SK-N-SH treated with all-trans-retinoic acid at 6 μM for 48 hours (cell line): ENCODE measurements at regions not wholly inside any gene's neighbourhood (a gene's known extent, or its start where the extent isn't known, plus 50 kb on each side); places are given as distances from the start of the nearest gene placed in this dataset.

ENCODE experiments used
- ARNTL ChIP-seq: fragments of 450-650 bp; formaldehyde crosslinking; IDR thresholded peaks from 2 replicates; pipeline ENCODE4 v1.5.0; 2020; ENCODE audit warnings: low read depth, mild to moderate bottlenecking, moderate library complexity, borderline replicate concordance
- BACH2 ChIP-seq: fragments of 250-450 bp; sonication (Bioruptor Pico); IDR thresholded peaks from 2 replicates; pipeline ENCODE4 v1.9.0; 2021; ENCODE audit warnings: mild to moderate bottlenecking, borderline replicate concordance
- CSDC2 ChIP-seq: fragments of 250-450 bp; sonication (Bioruptor Pico); IDR thresholded peaks from 2 replicates; pipeline ENCODE4 v1.5.0; 2020; ENCODE audit warnings: mild to moderate bottlenecking, moderate library complexity
- ESRRG ChIP-seq: fragments of 250-450 bp; sonication (Bioruptor Pico); IDR thresholded peaks from 2 replicates; pipeline ENCODE4 v1.6.1; 2021; ENCODE audit warnings: mild to moderate bottlenecking
- OSR1 ChIP-seq: fragments of 250-450 bp; sonication (Bioruptor Pico); IDR thresholded peaks from 2 replicates; pipeline ENCODE4 v1.8.0; 2022; ENCODE audit warnings: moderate library complexity, mild to moderate bottlenecking, inconsistent platforms
- PATZ1 ChIP-seq: fragments of 250-450 bp; sonication (Bioruptor Pico); IDR thresholded peaks from 2 replicates; pipeline ENCODE4 v1.8.0; 2020; ENCODE audit warnings: mild to moderate bottlenecking, moderate library complexity, borderline replicate concordance
- POU6F1 ChIP-seq: fragments of 250-450 bp; sonication (Bioruptor Pico); IDR thresholded peaks from 2 replicates; pipeline ENCODE4 v1.8.0; 2021; ENCODE audit warnings: low read depth, mild to moderate bottlenecking, moderate library complexity, borderline replicate concordance
- RARB ChIP-seq: fragments of 250-450 bp; sonication (Bioruptor Pico); IDR thresholded peaks from 2 replicates; pipeline ENCODE4 v1.8.0; 2021; ENCODE audit warnings: mild to moderate bottlenecking, moderate library complexity
- SNAI2 ChIP-seq: fragments of 250-450 bp; sonication (Bioruptor Pico); IDR thresholded peaks from 2 replicates; pipeline ENCODE4 v1.5.0; 2020; ENCODE audit warnings: mild to moderate bottlenecking, moderate library complexity
- TOX ChIP-seq: fragments of 250-450 bp; sonication (Bioruptor Pico); IDR thresholded peaks from 2 replicates; pipeline ENCODE4 v1.8.0; 2021; ENCODE audit warnings: mild to moderate bottlenecking, moderate library complexity, borderline replicate concordance
- TSHZ2 ChIP-seq: fragments of 250-450 bp; sonication (Bioruptor Pico); IDR thresholded peaks from 2 replicates; pipeline ENCODE4 v1.5.0; 2020; ENCODE audit warnings: mild to moderate bottlenecking, moderate library complexity

GRCh38 chr1:83770319-83770661 is 228.6 kb downstream of the TTLL7 start:
- TF ChIP-seq BACH2 (no peak), OSR1 (CRISPR knock-in tag) (no peak), RARB (CRISPR knock-in tag) (no peak), ESRRG (CRISPR knock-in tag) (no peak), SNAI2 (CRISPR knock-in tag) (no peak), CSDC2 (CRISPR knock-in tag) (no peak), ARNTL (CRISPR knock-in tag) (no peak), TSHZ2 (CRISPR knock-in tag) (no peak), PATZ1 (CRISPR knock-in tag) (no peak), POU6F1 (no peak), TOX (CRISPR knock-in tag) (no peak)
